Tibial nerve (tissue), 4 donors: ENCODE measurements at regions not wholly inside any gene's neighbourhood (a gene's known extent, or its start where the extent isn't known, plus 50 kb on each side); places are given as distances from the start of the nearest gene placed in this dataset.

Experiments used
- DNase-seq, 2 donors: peaks; one replicate each; pipeline ENCODE4 v3.0.0-alpha.2; 2019; ENCODE audit warnings: low spot score in 2 of 2
- H3K27ac ChIP-seq, 4 donors: fragments of 200-600 bp; sonication (generic) in 3 of 4; one replicate each; pipeline ENCODE4 v1.5.1; 2017 to 2019; ENCODE audit warnings: mild to moderate bottlenecking in 1 of 4
- H3K27me3 ChIP-seq, 2 donors: fragments of 200-600 bp; sonication (generic) in 1 of 2; one replicate each; pipeline versions ENCODE4 v1.5.1 to v1.6.0; 2017 to 2019
- H3K36me3 ChIP-seq, 3 donors: fragments of 200-600 bp; sonication (generic); one replicate each; pipeline ENCODE4 v1.5.1; 2018 to 2019
- H3K4me1 ChIP-seq, 4 donors: fragments of 200-600 bp; sonication (generic) in 3 of 4; one replicate each; pipeline ENCODE4 v1.5.1; 2017 to 2019
- H3K4me3 ChIP-seq, 4 donors: fragments of 200-600 bp; sonication (generic) in 3 of 4; one replicate each; pipeline ENCODE4 v1.5.1; 2017 to 2019; ENCODE audit warnings: mild to moderate bottlenecking in 1 of 4, moderate library complexity in 1 of 4
- H3K9me3 ChIP-seq, 4 donors: fragments of 200-600 bp; sonication (generic) in 3 of 4; one replicate each; pipeline ENCODE4 v1.5.1; 2017 to 2019
- CTCF ChIP-seq, 5 experiments: fragments of 200-600 bp in 3 of 5; fragments of 450-650 bp in 2 of 5; sonication (generic) in 3 of 5; IDR thresholded peaks; one replicate each; pipeline ENCODE4 v1.5.1; 2016 to 2019; ENCODE audit warnings: antibody characterized with exemption in 5 of 5, mild to moderate bottlenecking in 3 of 5, moderate library complexity in 2 of 5
- EP300 ChIP-seq, 2 donors: sonication (generic); formaldehyde crosslinking; IDR thresholded peaks; one replicate each; pipeline ENCODE4 v1.6.1; 2017; ENCODE audit warnings: antibody characterized with exemption in 2 of 2, mild to moderate bottlenecking in 1 of 2
- POLR2A ChIP-seq, 2 donors: fragments of 450-650 bp; IDR thresholded peaks; one replicate each; pipeline ENCODE4 v1.6.1; 2017; ENCODE audit warnings: antibody characterized with exemption in 2 of 2, mild to moderate bottlenecking in 2 of 2, moderate library complexity in 2 of 2
- WGBS, 2 donors: methylation state at CpG; one replicate each; pipeline ENCODE4 v1.1.5; 2018; 5-methylcytosine and 5-hydroxymethylcytosine counted together

GRCh38 chr11:37411289-37411688 is 813.3 kb upstream of the RAG2 start:
- DNase-seq: no peak
- no peak for TF ChIP-seq CTCF (IDR thresholded peaks at IDR 0.05)
- TF ChIP-seq POLR2A (IDR thresholded peaks at IDR 0.05): no peak
- TF ChIP-seq EP300 (IDR thresholded peaks at IDR 0.05): no peak
- Histone ChIP-seq H3K27ac (no peak overlapping the region), H3K4me1 (no peaks in the 10 kb centered on the region), H3K36me3 (no peaks in the 10 kb centered on the region), H3K9me3 (no peaks in the 10 kb centered on the region), H3K4me3 (no peak overlapping the region), H3K27me3 (no peaks in the 10 kb centered on the region)
- WGBS, 2 donors: 88 to 89% methylated on average over 4 of the region's 4 CpGs

GRCh38 chr11:37409124-37409523 is 811.1 kb upstream of the RAG2 start:
- Histone ChIP-seq H3K27ac (no peak overlapping the region), H3K27me3 (no peaks in the 10 kb centered on the region), H3K4me3 (no peak overlapping the region), H3K36me3 (no peaks in the 10 kb centered on the region), H3K9me3 (no peaks in the 10 kb centered on the region), H3K4me1 (no peaks in the 10 kb centered on the region)
- TF ChIP-seq EP300 (IDR thresholded peaks at IDR 0.05): no peak
- TF ChIP-seq CTCF (IDR thresholded peaks at IDR 0.05): no peak
- no peak for TF ChIP-seq POLR2A (IDR thresholded peaks at IDR 0.05)
- DNase-seq: no peak

GRCh38 chr11:37407461-37407860 is 809.4 kb upstream of the RAG2 start:
- Histone ChIP-seq H3K4me3 (no peak overlapping the region), H3K9me3 (no peaks in the 10 kb centered on the region), H3K36me3 (no peaks in the 10 kb centered on the region), H3K27ac (no peak overlapping the region), H3K4me1 (no peaks in the 10 kb centered on the region), H3K27me3 (no peaks in the 10 kb centered on the region)
- TF ChIP-seq EP300 (IDR thresholded peaks at IDR 0.05) (no peak), POLR2A (IDR thresholded peaks at IDR 0.05) (no peak), CTCF (IDR thresholded peaks at IDR 0.05) (no peak)
- no peak for DNase-seq
- WGBS, 2 donors: 83 to 85% methylated on average over 2 of the region's 2 CpGs

- Histone ChIP-seq H3K27me3 (no peaks in the 10 kb centered on the region), H3K36me3 (no peaks in the 10 kb centered on the region), H3K27ac (no peak overlapping the region), H3K4me1 (no peaks in the 10 kb centered on the region), H3K9me3 (no peaks in the 10 kb centered on the region), H3K4me3 (no peak overlapping the region)
- no peak for DNase-seq
- 46 to 47% methylated on average over 1 of the region's 1 CpG for WGBS, 2 donors
- TF ChIP-seq CTCF (IDR thresholded peaks at IDR 0.05) (no peak), EP300 (IDR thresholded peaks at IDR 0.05) (no peak), POLR2A (IDR thresholded peaks at IDR 0.05) (no peak)
Observed at GRCh38 chr11:37406651-37407050, 808.6 kb upstream of the RAG2 start.

GRCh38 chr11:37404231-37404630 is 806.2 kb upstream of the RAG2 start:
- H3K36me3 ChIP-seq: no peaks in the 10 kb centered on the region
- no peak overlapping the region for H3K4me3 ChIP-seq
- H3K27me3 ChIP-seq: no peaks in the 10 kb centered on the region
- WGBS, 2 donors: 80% methylated on average over 2 of the region's 2 CpGs
- TF ChIP-seq POLR2A (IDR thresholded peaks at IDR 0.05) (no peak), EP300 (IDR thresholded peaks at IDR 0.05) (no peak), CTCF (IDR thresholded peaks at IDR 0.05) (no peak)
- no peaks in the 10 kb centered on the region for H3K4me1 ChIP-seq
- H3K27ac ChIP-seq: no peak overlapping the region
- H3K9me3 ChIP-seq: no peaks in the 10 kb centered on the region
- no peak for DNase-seq
